ENCODE measurements at regions not wholly inside any gene's neighbourhood (a gene's known extent, or its start where the extent isn't known, plus 50 kb on each side); places are given as distances from the start of the nearest gene placed in this dataset.
"Not testable (repeated sequence)": the region's sequence is repeated elsewhere in the genome, so short reads cannot be mapped to it uniquely, and the experiment has no call there.

DNA sequence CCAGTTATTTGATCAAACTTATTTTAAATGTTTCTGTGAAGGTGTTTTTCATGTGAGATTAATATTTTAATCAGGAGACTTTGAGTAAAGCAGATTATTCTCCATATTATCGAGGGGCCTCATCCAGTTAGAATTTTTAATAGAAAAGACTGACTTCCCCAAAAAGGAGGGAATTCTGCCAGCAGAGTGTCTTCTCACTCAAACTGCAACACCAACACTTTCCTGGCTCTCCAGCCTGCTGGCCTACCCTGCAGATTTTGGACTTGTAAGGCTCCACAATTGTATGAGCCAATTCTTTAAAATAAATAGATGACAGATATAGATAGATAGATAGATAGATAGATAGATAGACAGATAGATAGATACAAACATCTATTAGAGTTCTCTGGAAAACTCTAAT, 155.7 kb downstream of the SEC23A start:
- no peak overlapping the region for H3K4me3 ChIP-seq (replicated peaks; ENCODE audit: low read depth, low read length)
- DNase-seq (ENCODE audit: extremely low read depth, insufficient read length): no peak
- no peak for TF ChIP-seq CTCF (IDR thresholded peaks at IDR 0.05; ENCODE audit: insufficient read depth, low read length, poor library complexity, severe bottlenecking)
- no peaks in the 10 kb centered on the region for H3K27me3 ChIP-seq (replicated peaks; ENCODE audit: control insufficient read depth, insufficient read depth, low read length)
- H3K36me3 ChIP-seq (ENCODE audit: control insufficient read depth, insufficient read depth, low read length): no peaks in the 10 kb centered on the region

- no peak overlapping the region for H3K4me3 ChIP-seq (replicated peaks; ENCODE audit: low read depth, low read length)
- no peaks in the 10 kb centered on the region for H3K27me3 ChIP-seq (replicated peaks; ENCODE audit: control insufficient read depth, insufficient read depth, low read length)
- no peak for DNase-seq (ENCODE audit: extremely low read depth, insufficient read length)
- H3K36me3 ChIP-seq (ENCODE audit: control insufficient read depth, insufficient read depth, low read length): no peaks in the 10 kb centered on the region
- TF ChIP-seq CTCF (IDR thresholded peaks at IDR 0.05; ENCODE audit: insufficient read depth, low read length, poor library complexity, severe bottlenecking): no peak
These were observed 158.3 kb downstream of the SEC23A start for GRCh38 chr14:38944691-38945090.

- no peak for DNase-seq (ENCODE audit: extremely low read depth, insufficient read length)
- no peaks in the 10 kb centered on the region for H3K36me3 ChIP-seq (ENCODE audit: control insufficient read depth, insufficient read depth, low read length)
- H3K27me3 ChIP-seq (replicated peaks; ENCODE audit: control insufficient read depth, insufficient read depth, low read length): no peaks in the 10 kb centered on the region
- no peak overlapping the region for H3K4me3 ChIP-seq (replicated peaks; ENCODE audit: low read depth, low read length)
- no peak for TF ChIP-seq CTCF (IDR thresholded peaks at IDR 0.05; ENCODE audit: insufficient read depth, low read length, poor library complexity, severe bottlenecking)
These were observed 161.5 kb downstream of the SEC23A start for GRCh38 chr14:38941488-38941887.

GRCh38 chr14:38932653-38933000, 170.4 kb downstream of the SEC23A start:
- not testable (repeated sequence) for H3K36me3 ChIP-seq (ENCODE audit: control insufficient read depth, insufficient read depth, low read length); H3K4me3 ChIP-seq (replicated peaks; ENCODE audit: low read depth, low read length); H3K27me3 ChIP-seq (replicated peaks; ENCODE audit: control insufficient read depth, insufficient read depth, low read length); DNase-seq (ENCODE audit: extremely low read depth, insufficient read length)

DNA sequence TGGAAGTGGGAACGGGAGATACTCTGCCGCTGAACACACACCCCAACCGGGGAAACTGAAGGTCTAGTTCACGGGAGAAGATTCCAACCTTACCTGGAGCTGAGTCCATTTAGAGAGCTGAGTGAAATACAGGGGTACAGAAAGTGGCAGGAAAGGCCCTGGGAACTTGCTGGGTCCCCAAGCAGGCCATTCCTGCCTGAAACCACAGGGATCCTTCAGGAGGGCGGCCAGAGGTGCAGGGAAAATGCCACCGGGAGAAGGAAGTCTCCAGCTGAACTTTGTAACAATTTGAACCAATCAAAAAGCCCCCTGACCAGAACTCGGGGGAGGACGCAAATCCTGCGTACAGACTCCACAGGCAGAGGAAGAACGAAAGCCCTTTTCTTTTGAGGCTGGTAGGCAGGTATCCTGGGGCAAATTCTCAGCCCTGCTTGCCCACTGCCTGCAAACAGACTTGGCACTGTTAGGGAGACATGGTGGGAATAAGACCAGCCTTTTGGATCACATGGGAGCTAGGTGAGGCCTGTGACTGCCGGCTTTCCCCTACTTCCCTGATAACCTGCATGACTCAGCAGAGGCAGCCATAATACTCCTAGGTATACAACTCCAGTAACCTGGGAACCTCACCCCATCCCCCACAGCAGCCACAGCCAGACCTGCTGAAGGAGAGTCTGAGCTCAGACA, 170.9 kb downstream of the SEC23A start:
- TF ChIP-seq CTCF (IDR thresholded peaks at IDR 0.05; ENCODE audit: insufficient read depth, low read length, poor library complexity, severe bottlenecking): no peak
- Histone ChIP-seq H3K27me3 (replicated peaks; ENCODE audit: control insufficient read depth, insufficient read depth, low read length) (no peaks in the 10 kb centered on the region), H3K36me3 (ENCODE audit: control insufficient read depth, insufficient read depth, low read length) (no peaks in the 10 kb centered on the region), H3K4me3 (replicated peaks; ENCODE audit: low read depth, low read length) (no peak overlapping the region)
- DNase-seq (ENCODE audit: extremely low read depth, insufficient read length): no peak

GRCh38 chr14:38930898-38931297, 172.1 kb downstream of the SEC23A start:
- TF ChIP-seq CTCF (IDR thresholded peaks at IDR 0.05; ENCODE audit: insufficient read depth, low read length, poor library complexity, severe bottlenecking): no peak
- Histone ChIP-seq H3K4me3 (replicated peaks; ENCODE audit: low read depth, low read length) (no peak overlapping the region), H3K36me3 (ENCODE audit: control insufficient read depth, insufficient read depth, low read length) (no peaks in the 10 kb centered on the region), H3K27me3 (replicated peaks; ENCODE audit: control insufficient read depth, insufficient read depth, low read length) (no peaks in the 10 kb centered on the region)
- no peak for DNase-seq (ENCODE audit: extremely low read depth, insufficient read length)

Measured in GM06990 (cell line).